Tibial nerve (tissue), 4 donors: ENCODE measurements at regions not wholly inside any gene's neighbourhood (a gene's known extent, or its start where the extent isn't known, plus 50 kb on each side); places are given as distances from the start of the nearest gene placed in this dataset.

Experiments
- EP300 ChIP-seq, 2 donors: sonication (generic); formaldehyde crosslinking; IDR thresholded peaks; one replicate each; pipeline ENCODE4 v1.6.1; 2017; ENCODE audit warnings: antibody characterized with exemption in 2 of 2, mild to moderate bottlenecking in 1 of 2
- POLR2A ChIP-seq, 2 donors: fragments of 450-650 bp; IDR thresholded peaks; one replicate each; pipeline ENCODE4 v1.6.1; 2017; ENCODE audit warnings: antibody characterized with exemption in 2 of 2, mild to moderate bottlenecking in 2 of 2, moderate library complexity in 2 of 2
- TF ChIP-seq, protein P1 (sequence below), 5 experiments: fragments of 200-600 bp in 3 of 5; fragments of 450-650 bp in 2 of 5; sonication (generic) in 3 of 5; IDR thresholded peaks; one replicate each; pipeline ENCODE4 v1.5.1; 2016 to 2019; ENCODE audit warnings: antibody characterized with exemption in 5 of 5, mild to moderate bottlenecking in 3 of 5, moderate library complexity in 2 of 5

DNA sequence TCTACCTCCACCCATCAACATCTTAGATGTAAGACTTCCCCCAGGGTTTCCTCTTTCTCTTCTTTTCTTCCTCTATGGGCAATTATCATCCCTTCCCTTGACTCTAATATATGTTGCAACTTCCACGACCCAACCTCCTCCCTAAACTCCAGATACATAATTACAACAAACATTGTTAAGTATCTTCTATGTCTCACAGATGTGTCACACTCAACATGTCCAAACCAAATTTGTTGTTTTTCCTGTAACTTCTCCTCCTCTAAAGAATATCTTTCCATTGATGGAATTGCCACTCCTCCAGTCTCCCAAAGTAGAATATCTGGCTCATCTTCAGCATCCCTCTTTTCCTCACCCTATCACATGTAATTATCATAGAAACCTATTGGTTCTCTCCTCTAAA, 314.2 kb downstream of the RWDD3 start:
- TF ChIP-seq, protein P1, sequence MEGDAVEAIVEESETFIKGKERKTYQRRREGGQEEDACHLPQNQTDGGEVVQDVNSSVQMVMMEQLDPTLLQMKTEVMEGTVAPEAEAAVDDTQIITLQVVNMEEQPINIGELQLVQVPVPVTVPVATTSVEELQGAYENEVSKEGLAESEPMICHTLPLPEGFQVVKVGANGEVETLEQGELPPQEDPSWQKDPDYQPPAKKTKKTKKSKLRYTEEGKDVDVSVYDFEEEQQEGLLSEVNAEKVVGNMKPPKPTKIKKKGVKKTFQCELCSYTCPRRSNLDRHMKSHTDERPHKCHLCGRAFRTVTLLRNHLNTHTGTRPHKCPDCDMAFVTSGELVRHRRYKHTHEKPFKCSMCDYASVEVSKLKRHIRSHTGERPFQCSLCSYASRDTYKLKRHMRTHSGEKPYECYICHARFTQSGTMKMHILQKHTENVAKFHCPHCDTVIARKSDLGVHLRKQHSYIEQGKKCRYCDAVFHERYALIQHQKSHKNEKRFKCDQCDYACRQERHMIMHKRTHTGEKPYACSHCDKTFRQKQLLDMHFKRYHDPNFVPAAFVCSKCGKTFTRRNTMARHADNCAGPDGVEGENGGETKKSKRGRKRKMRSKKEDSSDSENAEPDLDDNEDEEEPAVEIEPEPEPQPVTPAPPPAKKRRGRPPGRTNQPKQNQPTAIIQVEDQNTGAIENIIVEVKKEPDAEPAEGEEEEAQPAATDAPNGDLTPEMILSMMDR (IDR thresholded peaks at IDR 0.05) = no peak
- TF ChIP-seq POLR2A (IDR thresholded peaks at IDR 0.05) (no peak), EP300 (IDR thresholded peaks at IDR 0.05) (no peak)
